Aorta (tissue), 5 donors: ENCODE measurements at regions not wholly inside any gene's neighbourhood (a gene's known extent, or its start where the extent isn't known, plus 50 kb on each side); places are given as distances from the start of the nearest gene placed in this dataset.
A peak's percentile ranks its signal among the peaks of the same experiment; 100 is the strongest.

ENCODE experiments used
- ATAC-seq: fragments of 200-7000 bp; cut with Tn5 transposase; one replicate; pipeline ENCODE4 v1.9.1; 2022; ENCODE audit warnings: moderate library complexity; ENCODE audit not compliant: low FRiP score
- DNase-seq, 2 donors: peaks; one replicate each; pipeline ENCODE4 v3.0.0-alpha.2; 2020
- H3K27ac ChIP-seq, 2 donors: one replicate each; pipeline ENCODE4 v1.5.1; 2013; ENCODE audit warnings: low read length in 2 of 2, mild to moderate bottlenecking in 2 of 2, moderate library complexity in 2 of 2, control low read depth in 1 of 2, inconsistent platforms in 1 of 2, low read depth in 1 of 2
- H3K27me3 ChIP-seq, 2 donors: one replicate each; pipeline ENCODE4 v1.6.1; 2013; ENCODE audit warnings: control low read depth in 1 of 2, low read length in 1 of 2, mild to moderate bottlenecking in 1 of 2, moderate library complexity in 1 of 2; ENCODE audit not compliant: insufficient read depth in 2 of 2, control insufficient read depth in 1 of 2
- H3K36me3 ChIP-seq, 2 donors: one replicate each; pipeline ENCODE4 v1.6.1; 2013; ENCODE audit warnings: control low read depth in 1 of 2, low read length in 1 of 2, mild to moderate bottlenecking in 1 of 2; ENCODE audit not compliant: insufficient read depth in 2 of 2, control insufficient read depth in 1 of 2
- H3K4me1 ChIP-seq, 2 donors: one replicate each; pipeline ENCODE4 v1.6.1; 2013; ENCODE audit warnings: low read length in 2 of 2, control low read depth in 1 of 2, mild to moderate bottlenecking in 1 of 2, moderate library complexity in 1 of 2; ENCODE audit not compliant: insufficient read depth in 2 of 2, control insufficient read depth in 1 of 2
- H3K4me3 ChIP-seq, 2 donors: one replicate each; pipeline ENCODE4 v1.5.1; 2013; ENCODE audit warnings: low read length in 2 of 2, control low read depth in 1 of 2, mild to moderate bottlenecking in 1 of 2
- H3K9me3 ChIP-seq: one replicate; pipeline ENCODE4 v1.6.1; 2013; ENCODE audit warnings: mild to moderate bottlenecking, low read length; ENCODE audit not compliant: control insufficient read depth
- WGBS, 2 donors: extraction: QIAGEN DNeasy Blood & Tissue Kit; methylation state at CpG; one replicate each; pipeline ENCODE4 v1.1.7; 2013; 5-methylcytosine and 5-hydroxymethylcytosine counted together
- intact Hi-C, 2 donors: fragments of 100-400 bp; cut with DNase I; formaldehyde crosslinking; loops; one replicate each; pipeline versions ENCODE4 v1.14.2 to v1.15.0; 2022
- donor health status: healthy with polysubstance abuse.
- donor health status: Bipolar disorder and iron deficiency.
- donor health status: DM: no; HTN: no; CAD: no.
- donor health status: DM: no; HTN: no; CAD: no.
- donor health status: DM: yes; HTN: yes; CAD: no.

GRCh38 chr2:2836343-2837070 lies 505.4 kb upstream of the MYT1L start:
- no peaks in the 10 kb centered on the region for H3K27me3 ChIP-seq
- intact Hi-C loops: no loop called here
- H3K9me3 ChIP-seq: no peaks in the 10 kb centered on the region
- DNase-seq (no peak), ATAC-seq (no peak)
- no peak overlapping the region for H3K4me3 ChIP-seq
- WGBS, 2 donors: 75 to 79% methylated on average over 5 of the region's 5 CpGs
- no peak overlapping the region for H3K27ac ChIP-seq
- no peaks in the 10 kb centered on the region for H3K4me1 ChIP-seq
- no peaks in the 10 kb centered on the region for H3K36me3 ChIP-seq

- intact Hi-C loops: no loop called here
- Histone ChIP-seq H3K9me3 (no peaks in the 10 kb centered on the region), H3K27me3 (no peaks in the 10 kb centered on the region), H3K4me3 (no peak overlapping the region), H3K36me3 (no peaks in the 10 kb centered on the region), H3K27ac (no peak overlapping the region), H3K4me1 (no peaks in the 10 kb centered on the region)
- 85 to 88% methylated on average over 10 of the region's 10 CpGs for WGBS, 2 donors
- ATAC-seq: no peak
- no peak for DNase-seq
These were observed 503.6 kb upstream of the MYT1L start for GRCh38 chr2:2834516-2835254.

- no peaks in the 10 kb centered on the region for H3K36me3 ChIP-seq
- DNase-seq (no peak), ATAC-seq (no peak)
- no peak overlapping the region for H3K4me3 ChIP-seq
- no peaks in the 10 kb centered on the region for H3K9me3 ChIP-seq
- WGBS, 2 donors: 79 to 81% methylated on average over 11 of the region's 11 CpGs
- H3K27ac ChIP-seq: no peak overlapping the region
- intact Hi-C loops: no loop called here
- no peaks in the 10 kb centered on the region for H3K27me3 ChIP-seq
- no peaks in the 10 kb centered on the region for H3K4me1 ChIP-seq
These were observed 503.0 kb upstream of the MYT1L start for GRCh38 chr2:2834105-2834504.

- DNase-seq: peak in 1 of 2 donors; percentile 10
These were observed 501.6 kb upstream of the MYT1L start for GRCh38 chr2:2832657-2833056.

GRCh38 chr2:2831633-2832032 lies 500.6 kb upstream of the MYT1L start:
- ATAC-seq (no peak), DNase-seq (peak in 1 of 2 donors; percentile 55)
- 36 to 42% methylated on average over 11 of the region's 11 CpGs for WGBS, 2 donors
- Histone ChIP-seq H3K4me1 (no peaks in the 10 kb centered on the region), H3K27ac (no peak overlapping the region), H3K27me3 (no peaks in the 10 kb centered on the region), H3K4me3 (no peak overlapping the region), H3K36me3 (no peaks in the 10 kb centered on the region), H3K9me3 (no peaks in the 10 kb centered on the region)
- intact Hi-C loops: no loop called here

More at GRCh38 chr2:2832657-2833056, 501.6 kb upstream of the MYT1L start:
- 86 to 87% methylated on average over 9 of the region's 9 CpGs for WGBS, 2 donors
- intact Hi-C loops: no loop called here
- no peaks in the 10 kb centered on the region for H3K27me3 ChIP-seq
- no peak overlapping the region for H3K4me3 ChIP-seq
- H3K4me1 ChIP-seq: no peaks in the 10 kb centered on the region
- no peak for ATAC-seq
- no peaks in the 10 kb centered on the region for H3K9me3 ChIP-seq
- H3K27ac ChIP-seq: no peak overlapping the region
- no peaks in the 10 kb centered on the region for H3K36me3 ChIP-seq

GRCh38 chr2:2830576-2830975 lies 499.5 kb upstream of the MYT1L start:
- 92 to 93% methylated on average over 3 of the region's 3 CpGs for WGBS, 2 donors
- no peaks in the 10 kb centered on the region for H3K9me3 ChIP-seq
- ATAC-seq (no peak), DNase-seq (peak in 1 of 2 donors; percentile 25)
- no peaks in the 10 kb centered on the region for H3K4me1 ChIP-seq
- intact Hi-C loops: no loop called here
- H3K27me3 ChIP-seq: no peaks in the 10 kb centered on the region
- H3K36me3 ChIP-seq: no peaks in the 10 kb centered on the region
- H3K27ac ChIP-seq: no peak overlapping the region
- H3K4me3 ChIP-seq: no peak overlapping the region

- ATAC-seq: no peak
- peak in 1 of 2 donors; percentile 31 for DNase-seq
- Histone ChIP-seq H3K9me3 (no peaks in the 10 kb centered on the region), H3K4me1 (no peaks in the 10 kb centered on the region), H3K27me3 (no peaks in the 10 kb centered on the region), H3K36me3 (no peaks in the 10 kb centered on the region), H3K4me3 (no peak overlapping the region), H3K27ac (no peak overlapping the region)
- intact Hi-C loops: no loop called here
- 71 to 72% methylated on average over 13 of the region's 13 CpGs for WGBS, 2 donors
These were observed 497.8 kb upstream of the MYT1L start for GRCh38 chr2:2828774-2829368.

GRCh38 chr2:2827761-2828221 lies 496.7 kb upstream of the MYT1L start:
- WGBS, 2 donors: 92 to 93% methylated on average over 8 of the region's 8 CpGs
- DNase-seq (peak in 1 of 2 donors; percentile 35), ATAC-seq (no peak)

More at GRCh38 chr2:2827761-2828221, 496.7 kb upstream of the MYT1L start:
- intact Hi-C loops: no loop called here
- H3K9me3 ChIP-seq: no peaks in the 10 kb centered on the region
- no peaks in the 10 kb centered on the region for H3K4me1 ChIP-seq
- no peak overlapping the region for H3K27ac ChIP-seq
- no peaks in the 10 kb centered on the region for H3K27me3 ChIP-seq
- H3K36me3 ChIP-seq: no peaks in the 10 kb centered on the region
- H3K4me3 ChIP-seq: no peak overlapping the region
